Fibroblast of lung (primary cell): ENCODE measurements at regions not wholly inside any gene's neighbourhood (a gene's known extent, or its start where the extent isn't known, plus 50 kb on each side); places are given as distances from the start of the nearest gene placed in this dataset.

Experiments
- DNase-seq, 2 donors: peaks; one replicate each; pipeline versions ENCODE4 v3.0.0 to v3.0.0-alpha.2; 2010; ENCODE audit warnings: low read depth in 2 of 2
- H2AFZ ChIP-seq: 2 replicates; pipeline ENCODE4 v1.5.1; 2012; ENCODE audit warnings: low read length, control low read depth, inconsistent platforms
- H3K27ac ChIP-seq: 2 replicates; pipeline ENCODE4 v1.5.1; 2011; ENCODE audit warnings: low read length, control low read depth; ENCODE audit not compliant: insufficient read depth
- H3K27me3 ChIP-seq: 2 replicates; pipeline ENCODE4 v1.5.1; 2011; ENCODE audit warnings: mild to moderate bottlenecking, low read length; ENCODE audit not compliant: control insufficient read depth, insufficient read depth
- H3K36me3 ChIP-seq: 2 replicates; pipeline ENCODE4 v1.5.1; 2011; ENCODE audit warnings: low read length; ENCODE audit not compliant: control insufficient read depth, insufficient read depth
- H3K4me1 ChIP-seq: 2 replicates; pipeline ENCODE4 v1.5.1; 2011; ENCODE audit warnings: low read length; ENCODE audit not compliant: control insufficient read depth, insufficient read depth; ENCODE audit errors: extremely low read depth
- H3K4me2 ChIP-seq: 2 replicates; pipeline ENCODE4 v1.5.1; 2011; ENCODE audit warnings: low read length, control low read depth; ENCODE audit not compliant: insufficient read depth; ENCODE audit errors: extremely low read depth
- H3K4me3 ChIP-seq, 4 experiments: fragments of 200-600 bp in 1 of 4; sonication (generic) in 1 of 4; replicated peaks in 1 of 4; 2 replicates each; pipeline ENCODE4 v1.5.1; 2011 to 2016; ENCODE audit warnings: low read length in 4 of 4, low read depth in 3 of 4, mild to moderate bottlenecking in 3 of 4, control low read depth in 2 of 4, inconsistent platforms in 1 of 4, mixed read lengths in 1 of 4; ENCODE audit not compliant: insufficient read depth in 1 of 4; ENCODE audit errors: control extremely low read depth in 1 of 4
- H3K79me2 ChIP-seq: 2 replicates; pipeline ENCODE4 v1.5.1; 2012; ENCODE audit warnings: mild to moderate bottlenecking, low read length, inconsistent platforms; ENCODE audit not compliant: control insufficient read depth, insufficient read depth
- H3K9ac ChIP-seq: 2 replicates; pipeline ENCODE4 v1.5.1; 2011; ENCODE audit warnings: mild to moderate bottlenecking, low read length, control low read depth; ENCODE audit not compliant: insufficient read depth
- H3K9me3 ChIP-seq: 2 replicates; pipeline ENCODE4 v1.5.1; 2012; ENCODE audit warnings: low read depth, low read length; ENCODE audit not compliant: control insufficient read depth, insufficient read depth
- H4K20me1 ChIP-seq: 2 replicates; pipeline ENCODE4 v1.5.1; 2011; ENCODE audit warnings: low read length; ENCODE audit not compliant: control insufficient read depth, insufficient read depth; ENCODE audit errors: extremely low read depth
- EZH2 ChIP-seq: IDR thresholded peaks from 2 replicates; pipeline ENCODE4 v1.5.1; 2012; ENCODE audit warnings: low read length, control low read depth, mild to moderate bottlenecking; ENCODE audit errors: missing control alignments
- TF ChIP-seq, protein P1 (sequence below), 2 donors: IDR thresholded peaks in 1 of 2; conservative IDR thresholded peaks in 1 of 2; 1 replicate in 1 of 2; 2 replicates in 1 of 2; pipeline ENCODE4 v1.5.1; 2011 to 2012; ENCODE audit warnings: low read length in 2 of 2, control low read depth in 1 of 2, inconsistent platforms in 1 of 2, low read depth in 1 of 2, mild to moderate bottlenecking in 1 of 2

DNA sequence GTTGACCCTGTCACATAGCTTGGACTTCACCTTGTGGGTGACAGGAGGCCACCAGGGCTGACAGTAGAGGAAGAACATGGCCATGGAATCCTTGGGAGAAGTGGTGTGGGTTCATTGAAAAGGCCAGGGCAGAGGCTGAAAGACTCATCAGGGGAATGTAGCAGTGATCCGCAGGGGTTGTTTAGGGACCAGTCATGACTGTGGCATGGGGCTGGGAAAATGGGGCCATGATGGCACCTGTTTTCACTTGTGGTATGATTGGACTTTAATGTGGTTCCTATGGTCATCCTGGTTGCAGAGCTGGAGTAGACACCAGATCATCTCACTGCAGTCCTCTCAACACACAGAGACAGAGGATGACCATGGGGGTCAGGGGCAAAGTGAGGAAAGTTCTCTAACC lies 66.7 kb upstream of the MYEOV start:
- Histone ChIP-seq H3K4me3 (no peak overlapping the region), H3K9ac (no peak overlapping the region), H4K20me1 (no peaks in the 10 kb centered on the region), H3K36me3 (no peaks in the 10 kb centered on the region), H3K4me2 (no peak overlapping the region), H3K27me3 (peaks cover 5% of the 10 kb centered on the region), H3K9me3 (no peaks in the 10 kb centered on the region), H3K4me1 (no peaks in the 10 kb centered on the region), H2AFZ (no peak overlapping the region), H3K79me2 (no peaks in the 10 kb centered on the region), H3K27ac (no peak overlapping the region)
- no peak for DNase-seq
- TF ChIP-seq EZH2: no peak
- TF ChIP-seq, protein P1, sequence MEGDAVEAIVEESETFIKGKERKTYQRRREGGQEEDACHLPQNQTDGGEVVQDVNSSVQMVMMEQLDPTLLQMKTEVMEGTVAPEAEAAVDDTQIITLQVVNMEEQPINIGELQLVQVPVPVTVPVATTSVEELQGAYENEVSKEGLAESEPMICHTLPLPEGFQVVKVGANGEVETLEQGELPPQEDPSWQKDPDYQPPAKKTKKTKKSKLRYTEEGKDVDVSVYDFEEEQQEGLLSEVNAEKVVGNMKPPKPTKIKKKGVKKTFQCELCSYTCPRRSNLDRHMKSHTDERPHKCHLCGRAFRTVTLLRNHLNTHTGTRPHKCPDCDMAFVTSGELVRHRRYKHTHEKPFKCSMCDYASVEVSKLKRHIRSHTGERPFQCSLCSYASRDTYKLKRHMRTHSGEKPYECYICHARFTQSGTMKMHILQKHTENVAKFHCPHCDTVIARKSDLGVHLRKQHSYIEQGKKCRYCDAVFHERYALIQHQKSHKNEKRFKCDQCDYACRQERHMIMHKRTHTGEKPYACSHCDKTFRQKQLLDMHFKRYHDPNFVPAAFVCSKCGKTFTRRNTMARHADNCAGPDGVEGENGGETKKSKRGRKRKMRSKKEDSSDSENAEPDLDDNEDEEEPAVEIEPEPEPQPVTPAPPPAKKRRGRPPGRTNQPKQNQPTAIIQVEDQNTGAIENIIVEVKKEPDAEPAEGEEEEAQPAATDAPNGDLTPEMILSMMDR (conservative IDR thresholded peaks at IDR 0.05 in 1 of 2, IDR thresholded peaks at IDR 0.05 in 1 of 2; ENCODE audit: low read depth in 1 of 2, low read length in 2 of 2): no peak

DNA sequence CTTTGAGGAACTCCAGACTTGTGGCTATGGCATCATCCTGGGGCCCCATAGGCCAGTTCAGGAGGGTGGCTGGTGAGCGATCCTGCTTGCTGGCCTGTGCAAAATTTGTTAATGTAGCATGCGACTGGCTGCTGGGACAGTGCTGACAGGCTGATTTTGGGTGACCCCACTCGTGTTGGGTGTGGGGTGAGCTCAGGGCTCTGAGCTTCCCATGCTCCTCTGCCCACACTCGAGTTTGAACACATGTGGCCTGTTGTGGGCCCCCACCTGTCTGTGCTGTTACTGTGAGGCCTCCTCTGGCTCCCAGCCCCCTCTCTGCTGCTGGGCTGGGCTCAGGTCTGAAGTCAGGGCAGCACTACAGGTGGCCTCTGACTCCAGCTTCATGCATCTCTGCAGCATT lies 64.4 kb upstream of the MYEOV start:
- Histone ChIP-seq H3K9me3 (no peaks in the 10 kb centered on the region), H3K4me1 (no peaks in the 10 kb centered on the region), H3K4me2 (no peak overlapping the region), H3K9ac (no peak overlapping the region), H3K27me3 (peaks cover 5% of the 10 kb centered on the region), H4K20me1 (no peaks in the 10 kb centered on the region), H3K4me3 (no peak overlapping the region), H3K79me2 (no peaks in the 10 kb centered on the region), H3K36me3 (no peaks in the 10 kb centered on the region), H3K27ac (no peak overlapping the region), H2AFZ (no peak overlapping the region)
- no peak for DNase-seq
- TF ChIP-seq, protein P1 (conservative IDR thresholded peaks at IDR 0.05 in 1 of 2, IDR thresholded peaks at IDR 0.05 in 1 of 2; ENCODE audit: low read depth in 1 of 2, low read length in 2 of 2): no peak
- TF ChIP-seq EZH2: no peak

DNA sequence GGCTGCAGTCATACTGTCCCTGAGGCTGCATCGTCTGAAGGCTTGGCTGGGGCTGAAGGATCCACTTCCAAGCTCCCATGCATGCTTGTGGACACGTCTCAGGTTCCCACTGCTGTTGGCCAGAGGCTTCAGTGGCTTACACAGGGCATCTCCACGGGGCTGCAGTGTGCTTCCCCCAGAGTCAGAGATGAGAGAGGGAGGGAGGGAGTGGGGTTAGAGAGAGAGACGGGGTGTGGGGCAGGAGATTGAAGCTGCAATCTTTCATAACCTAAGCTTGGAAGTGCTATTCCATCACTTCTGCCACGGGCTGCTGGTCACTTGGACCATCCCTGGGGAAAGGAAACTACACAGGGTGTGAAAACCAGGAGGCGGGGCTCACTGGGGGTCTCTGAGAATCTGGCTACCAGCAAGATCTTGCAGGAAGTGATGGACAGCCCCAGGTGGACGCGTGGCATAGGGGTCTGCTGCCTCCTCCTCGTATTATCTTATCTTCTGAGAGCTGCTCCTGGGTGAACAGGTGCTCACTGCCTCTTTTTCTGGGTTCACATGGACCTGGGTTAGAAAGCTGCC lies 63.0 kb upstream of the MYEOV start:
- H3K4me2 ChIP-seq: no peak overlapping the region
- no peak overlapping the region for H2AFZ ChIP-seq
- no peaks in the 10 kb centered on the region for H4K20me1 ChIP-seq
- DNase-seq: no peak
- H3K79me2 ChIP-seq: no peaks in the 10 kb centered on the region
- no peak overlapping the region for H3K9ac ChIP-seq
- H3K36me3 ChIP-seq: no peaks in the 10 kb centered on the region
- H3K27ac ChIP-seq: no peak overlapping the region
- no peak overlapping the region for H3K4me3 ChIP-seq
- peaks cover 5% of the 10 kb centered on the region for H3K27me3 ChIP-seq
- TF ChIP-seq, protein P1 (conservative IDR thresholded peaks at IDR 0.05 in 1 of 2, IDR thresholded peaks at IDR 0.05 in 1 of 2; ENCODE audit: low read depth in 1 of 2, low read length in 2 of 2): no peak
- no peak for TF ChIP-seq EZH2
- H3K9me3 ChIP-seq: no peaks in the 10 kb centered on the region
- H3K4me1 ChIP-seq: no peaks in the 10 kb centered on the region
